GM21717 (cell line): ENCODE measurements at regions not wholly inside any gene's neighbourhood (a gene's known extent, or its start where the extent isn't known, plus 50 kb on each side); places are given as distances from the start of the nearest gene placed in this dataset.
"Not testable (repeated sequence)": the region's sequence is repeated elsewhere in the genome, so short reads cannot be mapped to it uniquely, and the experiment has no call there.

Source experiments
- ATAC-seq: cut with Tn5 transposase; IDR thresholded peaks from one replicate; pipeline ENCODE4 v1.9.1; 2021; ENCODE audit warnings: mild to moderate bottlenecking, moderate library complexity; ENCODE audit not compliant: unreplicated experiment

GRCh38 chr7:69116196-69116595 is 482.1 kb upstream of the AUTS2 start:
- not testable (repeated sequence) for ATAC-seq

GRCh38 chr7:69122953-69123352 is 475.3 kb upstream of the AUTS2 start:
- ATAC-seq, result no peak

- no peak for ATAC-seq
These were observed 471.3 kb upstream of the AUTS2 start for GRCh38 chr7:69126896-69127479.

GRCh38 chr7:69129524-69129923 is 468.8 kb upstream of the AUTS2 start:
- ATAC-seq, result no peak

- ATAC-seq, result no peak
These were observed 468.3 kb upstream of the AUTS2 start for GRCh38 chr7:69129951-69130350.

GRCh38 chr7:69130396-69130795 is 467.9 kb upstream of the AUTS2 start:
- no peak for ATAC-seq

- no peak for ATAC-seq
These were observed 464.0 kb upstream of the AUTS2 start for GRCh38 chr7:69134316-69134715.

- no peak for ATAC-seq
These were observed 450.6 kb upstream of the AUTS2 start for GRCh38 chr7:69147631-69148030.

- ATAC-seq, result no peak
These were observed 448.2 kb upstream of the AUTS2 start for GRCh38 chr7:69149804-69150782.

- ATAC-seq, result no peak
These were observed 435.9 kb upstream of the AUTS2 start for GRCh38 chr7:69162326-69162725.

- no peak for ATAC-seq
These were observed 435.2 kb upstream of the AUTS2 start for GRCh38 chr7:69162931-69163670.

GRCh38 chr7:69166979-69167516 is 431.2 kb upstream of the AUTS2 start:
- ATAC-seq, result no peak

- ATAC-seq, result no peak
These were observed 428.9 kb upstream of the AUTS2 start for GRCh38 chr7:69169386-69169785.

- ATAC-seq, result no peak
These were observed 425.8 kb upstream of the AUTS2 start for GRCh38 chr7:69172357-69173077.

- ATAC-seq, result no peak
These were observed 424.9 kb upstream of the AUTS2 start for GRCh38 chr7:69173341-69173740.

- ATAC-seq, result no peak
These were observed 424.4 kb upstream of the AUTS2 start for GRCh38 chr7:69173846-69174245.

GRCh38 chr7:69176841-69177240 is 421.4 kb upstream of the AUTS2 start:
- no peak for ATAC-seq

- ATAC-seq, result no peak
These were observed 420.8 kb upstream of the AUTS2 start for GRCh38 chr7:69177461-69177861.

- no peak for ATAC-seq
These were observed 420.3 kb upstream of the AUTS2 start for GRCh38 chr7:69177941-69178494.

- ATAC-seq, result no peak
These were observed 417.6 kb upstream of the AUTS2 start for GRCh38 chr7:69180662-69181061.
